HG03432 (cell line): ENCODE measurements at regions not wholly inside any gene's neighbourhood (a gene's known extent, or its start where the extent isn't known, plus 50 kb on each side); places are given as distances from the start of the nearest gene placed in this dataset.

Source experiments
- ATAC-seq: cut with Tn5 transposase; IDR thresholded peaks from one replicate; pipeline ENCODE4 v1.9.1; 2021; ENCODE audit warnings: mild to moderate bottlenecking, moderate library complexity; ENCODE audit not compliant: unreplicated experiment

GRCh38 chr3:161156936-161157335 is 51.8 kb upstream of the B3GALNT1 start:
- no peak for ATAC-seq

GRCh38 chr3:161161603-161162002 is 56.5 kb upstream of the B3GALNT1 start:
- no peak for ATAC-seq

GRCh38 chr3:161163297-161163696 is 57.8 kb upstream of the NMD3 start:
- no peak for ATAC-seq

GRCh38 chr3:161166051-161166450 is 55.1 kb upstream of the NMD3 start:
- ATAC-seq, result no peak

- peak; percentile 49 for ATAC-seq
Observed at GRCh38 chr3:161171113-161171512, 50.0 kb upstream of the NMD3 start.
